GM19025 (cell line): ENCODE measurements at regions not wholly inside any gene's neighbourhood (a gene's known extent, or its start where the extent isn't known, plus 50 kb on each side); places are given as distances from the start of the nearest gene placed in this dataset.
"Not testable (repeated sequence)": the region's sequence is repeated elsewhere in the genome, so short reads cannot be mapped to it uniquely, and the experiment has no call there.

Experiments used
- ATAC-seq: cut with Tn5 transposase; IDR thresholded peaks from one replicate; pipeline ENCODE4 v1.9.1; 2021; ENCODE audit warnings: mild to moderate bottlenecking, low read depth, moderate library complexity; ENCODE audit not compliant: unreplicated experiment

DNA sequence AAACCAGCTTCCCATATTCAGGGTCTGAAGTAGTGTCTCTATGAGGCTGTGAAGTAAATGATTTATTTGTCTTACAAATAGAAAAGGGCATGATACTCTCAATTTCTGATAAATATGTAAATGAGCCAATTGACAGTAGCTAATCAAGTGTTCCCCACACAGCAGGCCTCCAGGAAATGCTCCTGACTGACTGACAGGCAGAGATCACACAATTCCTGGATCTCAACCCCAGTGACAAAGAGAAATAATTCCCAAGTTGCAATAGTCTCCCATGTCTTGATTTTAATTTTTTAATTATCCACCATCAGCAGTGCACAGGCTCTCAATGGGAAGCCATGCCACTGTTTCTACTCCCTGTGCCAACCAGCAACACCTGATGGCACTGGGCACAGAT lies 390.4 kb downstream of the SOX11 start:
- ATAC-seq: no peak

DNA sequence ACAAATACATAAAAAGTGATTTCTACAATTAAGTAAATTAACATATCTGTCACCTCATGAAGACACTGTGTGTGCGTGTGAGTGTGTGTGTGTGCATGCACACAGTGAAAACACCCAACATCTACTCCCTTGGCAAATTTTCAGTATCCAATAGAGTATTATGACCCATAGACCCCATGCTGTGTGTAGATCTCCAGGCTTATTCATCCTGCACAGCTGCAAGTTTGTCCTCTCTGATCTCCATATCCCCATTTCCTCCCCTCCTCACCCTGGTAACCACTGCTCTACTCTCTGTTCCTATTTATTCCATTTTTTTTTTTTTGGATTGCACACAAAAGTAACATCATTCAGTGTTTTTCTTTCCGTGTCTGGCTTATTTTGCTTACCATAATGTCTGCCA lies 391.0 kb downstream of the SOX11 start:
- ATAC-seq: no peak

GRCh38 chr2:6089474-6089873 lies 397.3 kb downstream of the SOX11 start:
- no peak for ATAC-seq

- no peak for ATAC-seq
Observed at GRCh38 chr2:6103372-6103771, 411.2 kb downstream of the SOX11 start.

DNA sequence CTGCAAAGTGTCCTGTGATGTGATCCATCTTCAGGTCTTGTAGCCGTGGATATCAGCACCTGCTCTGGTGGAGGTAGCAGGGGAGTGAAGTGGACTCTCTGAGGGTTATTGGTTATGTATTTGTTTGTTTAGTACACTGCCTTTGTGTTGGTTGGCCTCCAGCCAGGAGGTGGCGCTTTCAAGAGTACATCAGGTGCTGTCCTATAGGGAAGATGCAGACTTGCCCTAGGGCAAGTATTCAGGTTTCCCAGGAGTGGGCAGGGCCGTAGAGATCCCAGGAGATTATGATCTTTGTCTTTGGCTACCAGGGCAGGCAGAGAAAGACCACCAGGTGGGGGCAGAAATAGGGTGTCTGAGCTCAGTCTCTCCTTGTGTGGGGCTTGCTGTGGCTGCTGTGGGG lies 411.8 kb downstream of the SOX11 start:
- no peak for ATAC-seq

GRCh38 chr2:6107290-6107689 lies 415.1 kb downstream of the SOX11 start:
- ATAC-seq: no peak

GRCh38 chr2:6109831-6110230 lies 417.6 kb downstream of the SOX11 start:
- ATAC-seq: no peak

DNA sequence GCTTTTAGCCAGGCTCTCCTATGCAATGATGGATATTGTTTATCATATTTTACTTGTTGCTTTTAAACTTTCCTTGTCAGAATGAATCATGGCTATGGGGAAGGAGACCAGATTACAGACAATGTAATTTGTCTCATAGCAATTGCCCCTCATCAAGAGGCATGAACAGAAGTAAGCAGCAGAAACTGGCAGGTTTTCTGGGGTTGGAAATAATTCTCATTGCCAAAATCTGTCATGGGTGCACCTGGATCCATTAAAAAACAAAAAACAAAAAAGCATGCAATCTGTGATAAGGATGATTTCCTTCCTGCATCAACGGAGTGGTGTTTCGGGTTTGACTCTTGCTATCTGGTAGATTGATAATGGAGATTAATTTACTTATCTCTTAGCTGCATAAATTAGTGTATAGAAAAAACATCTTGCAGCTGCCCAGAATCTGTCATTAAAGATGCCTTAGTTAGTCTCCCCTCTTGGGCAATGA lies 419.6 kb downstream of the SOX11 start:
- no peak for ATAC-seq

GRCh38 chr2:6113786-6114185 lies 421.6 kb downstream of the SOX11 start:
- ATAC-seq: no peak

DNA sequence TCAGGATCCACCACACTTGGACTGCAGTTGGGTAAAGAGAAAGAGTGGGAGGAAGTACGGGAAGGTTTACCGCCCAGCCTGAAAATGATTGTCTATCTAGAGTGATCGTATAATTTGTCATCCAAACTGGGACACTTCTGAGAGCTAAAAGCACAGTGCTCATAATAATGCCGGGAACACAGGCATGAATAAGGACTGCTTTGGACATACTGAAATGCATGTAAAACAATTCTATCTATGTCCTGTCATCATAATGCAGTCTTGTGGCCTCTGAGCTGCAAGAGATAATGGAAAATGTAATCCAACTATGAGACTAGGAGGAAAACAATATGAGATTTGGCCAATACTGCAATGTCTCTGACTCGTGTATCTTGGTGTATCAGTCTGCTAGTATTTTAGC lies 435.5 kb downstream of the SOX11 start:
- ATAC-seq: no peak

DNA sequence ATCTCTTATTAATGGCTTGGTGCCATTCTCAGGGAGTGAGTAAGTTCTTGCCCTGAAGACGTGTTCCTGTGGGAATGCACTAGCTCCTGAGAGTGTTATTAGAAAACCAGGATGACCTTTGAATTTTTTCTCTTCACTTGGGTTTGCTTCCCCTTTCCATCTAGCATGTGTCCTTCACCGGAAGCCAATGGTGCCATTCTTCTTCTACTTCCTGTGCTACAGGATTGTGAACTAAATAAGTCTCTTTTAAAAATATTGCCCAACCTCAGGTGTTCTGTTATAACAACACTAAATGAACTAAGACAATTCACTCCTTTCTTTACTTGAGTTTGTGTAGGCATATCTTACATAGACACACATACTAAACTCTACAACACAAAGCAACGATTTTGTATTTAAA lies 447.0 kb downstream of the SOX11 start:
- no peak for ATAC-seq

GRCh38 chr2:6139916-6140315 lies 447.7 kb downstream of the SOX11 start:
- ATAC-seq: no peak

GRCh38 chr2:6140509-6140908 lies 448.3 kb downstream of the SOX11 start:
- no peak for ATAC-seq

DNA sequence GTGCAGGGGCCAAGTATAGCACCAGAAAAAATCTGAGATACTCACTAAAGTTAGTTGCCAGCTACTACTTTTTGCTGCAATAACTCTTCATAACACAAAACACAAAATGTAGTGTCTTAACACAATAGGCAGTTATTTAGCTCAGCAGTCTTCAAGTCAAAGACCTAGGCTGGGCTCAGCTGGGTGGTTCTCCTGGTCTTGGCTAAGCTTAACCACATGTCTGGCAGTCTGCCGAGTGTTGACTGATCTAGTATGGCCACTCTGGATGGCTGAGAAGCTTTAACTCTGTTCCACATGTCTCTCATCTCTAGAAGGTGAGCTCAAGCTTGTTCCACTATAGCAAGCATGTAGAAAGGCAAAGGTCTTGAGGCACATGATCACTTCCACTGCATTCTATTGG lies 451.6 kb downstream of the SOX11 start:
- ATAC-seq: no peak

DNA sequence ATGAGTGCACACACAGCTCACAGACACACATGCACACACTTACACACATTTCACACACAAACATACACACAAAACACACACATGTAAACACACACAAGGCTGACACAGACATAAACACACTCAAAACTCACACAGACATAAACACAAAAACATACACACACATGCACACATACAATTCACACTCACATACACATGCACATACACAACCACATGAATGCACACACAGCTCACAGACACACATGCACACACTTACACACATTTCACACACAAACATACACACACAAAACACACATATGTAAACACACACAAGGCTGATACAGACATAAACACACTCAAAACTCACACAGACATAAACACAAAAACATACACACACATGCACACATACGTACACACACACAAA lies 455.0 kb downstream of the SOX11 start:
- ATAC-seq: not testable (repeated sequence)

DNA sequence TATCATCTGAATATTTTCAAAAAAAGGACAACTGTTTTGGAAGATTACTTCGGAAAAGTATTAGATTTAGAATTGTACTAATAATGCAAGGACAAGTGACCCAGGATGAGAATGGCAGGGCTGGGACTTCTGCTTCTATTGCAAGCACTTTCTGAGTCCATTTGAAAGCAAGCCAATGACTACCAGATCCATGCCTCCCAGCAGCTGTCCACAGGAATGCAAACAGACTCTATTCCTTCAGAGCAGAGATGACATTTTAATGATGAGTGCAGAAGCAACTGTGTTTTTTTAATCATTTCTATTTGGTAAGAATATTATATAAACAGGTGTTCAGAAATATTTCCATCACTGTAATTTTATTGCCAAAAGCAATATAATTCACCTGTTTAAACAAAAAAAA lies 456.7 kb downstream of the SOX11 start:
- no peak for ATAC-seq

DNA sequence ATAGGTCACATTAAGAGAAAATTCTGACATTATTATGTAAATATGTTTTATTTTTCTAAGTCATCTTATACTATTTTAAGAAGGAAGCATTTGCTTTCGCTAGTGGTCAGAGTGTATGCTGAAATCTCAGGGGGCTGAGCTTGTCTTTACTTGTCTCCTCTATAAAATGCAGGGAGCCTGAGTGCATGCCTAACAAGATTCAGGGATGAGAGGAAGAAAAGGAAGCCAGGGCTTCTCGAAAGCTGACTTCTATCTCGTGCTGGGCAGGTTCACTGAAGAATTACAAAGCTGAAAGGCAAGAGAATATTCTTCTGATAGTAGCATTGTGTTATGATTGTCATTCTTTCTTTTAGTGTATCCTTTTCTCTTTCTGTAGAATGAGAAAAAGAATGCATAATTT lies 467.4 kb downstream of the SOX11 start:
- ATAC-seq: no peak

DNA sequence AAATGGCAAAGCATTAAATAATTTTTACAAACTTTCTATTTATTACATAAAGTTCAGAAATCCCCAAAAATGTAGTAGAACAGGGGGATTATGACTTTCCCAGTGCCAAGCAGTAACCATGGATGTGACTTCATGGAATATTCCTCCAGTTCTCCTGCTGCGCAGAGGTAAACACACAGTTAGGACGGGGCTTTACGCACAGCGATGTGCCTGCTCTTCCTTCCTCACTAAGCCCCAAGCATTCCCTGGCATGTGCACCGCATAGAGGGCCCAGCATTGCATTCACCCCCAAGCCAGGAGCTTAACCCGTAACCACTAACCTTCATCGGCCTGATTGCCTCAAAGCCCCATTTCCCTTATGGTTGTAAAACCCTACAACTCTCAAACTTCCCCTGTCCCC lies 471.7 kb downstream of the SOX11 start:
- no peak for ATAC-seq

- no peak for ATAC-seq
Observed at GRCh38 chr2:6164986-6165747, 473.0 kb downstream of the SOX11 start.

- ATAC-seq: no peak
Observed at GRCh38 chr2:6167592-6168138, 475.5 kb downstream of the SOX11 start.

GRCh38 chr2:6168485-6168884 lies 476.3 kb downstream of the SOX11 start:
- ATAC-seq: no peak

DNA sequence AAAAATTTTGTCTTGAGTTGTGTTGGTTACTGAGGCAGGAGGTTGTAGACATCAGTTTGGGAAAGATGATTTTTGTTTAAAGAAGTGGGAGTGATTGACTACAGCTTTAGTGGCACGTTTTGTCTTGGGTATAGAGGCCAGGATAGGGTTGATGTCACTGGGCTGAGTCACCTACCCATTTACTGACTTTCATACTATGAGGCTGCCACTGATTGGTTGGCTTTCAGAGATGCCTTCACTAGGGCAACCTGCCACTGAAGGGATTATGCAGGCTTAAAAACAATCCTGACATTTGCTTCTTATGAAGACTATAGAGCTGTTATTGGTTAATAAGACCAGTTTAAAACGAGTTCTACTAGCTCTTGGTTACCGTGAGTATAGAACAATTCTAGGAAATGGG lies 479.1 kb downstream of the SOX11 start:
- ATAC-seq: no peak
